GM18502 (cell line): ENCODE measurements at regions not wholly inside any gene's neighbourhood (a gene's known extent, or its start where the extent isn't known, plus 50 kb on each side); places are given as distances from the start of the nearest gene placed in this dataset.
"Not testable (repeated sequence)": the region's sequence is repeated elsewhere in the genome, so short reads cannot be mapped to it uniquely, and the experiment has no call there.

Source experiments
- ATAC-seq: cut with Tn5 transposase; IDR thresholded peaks from one replicate; pipeline ENCODE4 v1.9.1; 2021; ENCODE audit warnings: mild to moderate bottlenecking; ENCODE audit not compliant: unreplicated experiment, poor library complexity

DNA sequence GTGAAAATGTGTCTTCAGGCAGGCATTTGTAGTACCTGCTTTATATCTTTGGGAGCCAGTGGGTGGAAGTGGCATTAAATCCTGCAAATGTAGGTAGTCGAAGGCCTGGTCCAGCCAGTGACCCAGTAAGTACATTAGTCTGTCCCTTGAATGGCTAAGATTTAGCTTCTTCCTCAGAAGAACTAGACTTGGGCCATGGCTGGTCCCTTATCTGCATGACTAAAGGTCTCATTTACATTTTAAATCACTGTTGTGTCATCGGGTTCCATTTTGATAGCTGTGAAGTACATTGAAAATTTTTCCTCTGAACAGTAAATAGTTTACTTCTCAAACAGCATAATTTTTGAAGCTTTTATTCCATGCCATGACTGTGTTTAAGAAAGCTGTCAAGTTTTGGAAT lies 438.4 kb upstream of the KLHL29 start:
- ATAC-seq = no peak

GRCh38 chr2:22947741-22948140 lies 437.2 kb upstream of the KLHL29 start:
- ATAC-seq = no peak

GRCh38 chr2:22950431-22950830 lies 434.5 kb upstream of the KLHL29 start:
- ATAC-seq = no peak

- no peak for ATAC-seq
Measured at GRCh38 chr2:22952656-22953225, 432.2 kb upstream of the KLHL29 start.

GRCh38 chr2:22957446-22957845 lies 427.5 kb upstream of the KLHL29 start:
- ATAC-seq = no peak

GRCh38 chr2:22958308-22958707 lies 426.7 kb upstream of the KLHL29 start:
- no peak for ATAC-seq

DNA sequence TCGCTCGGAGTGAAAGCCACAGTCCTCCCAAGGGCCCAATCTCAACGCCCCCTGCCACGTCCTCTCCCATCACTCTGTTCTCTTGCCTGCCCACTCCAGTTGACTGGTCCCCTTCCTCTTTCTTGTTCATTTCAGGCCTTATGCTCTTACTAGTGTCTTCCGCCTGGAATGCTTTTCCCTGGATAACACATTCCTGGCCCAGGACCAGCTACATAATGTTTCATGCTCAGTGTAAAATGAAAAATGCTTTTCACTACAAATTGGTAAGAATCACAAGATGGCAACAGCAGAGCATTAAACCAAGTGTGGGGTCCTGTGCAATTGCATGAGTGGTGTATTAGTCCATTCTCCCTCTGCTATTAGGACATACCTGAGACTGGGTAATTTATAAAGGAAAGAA lies 417.2 kb upstream of the KLHL29 start:
- ATAC-seq = no peak

- ATAC-seq = no peak
Measured at GRCh38 chr2:22970284-22970975, 414.5 kb upstream of the KLHL29 start.

- no peak for ATAC-seq
Measured at GRCh38 chr2:22970991-22971390, 414.0 kb upstream of the KLHL29 start.

DNA sequence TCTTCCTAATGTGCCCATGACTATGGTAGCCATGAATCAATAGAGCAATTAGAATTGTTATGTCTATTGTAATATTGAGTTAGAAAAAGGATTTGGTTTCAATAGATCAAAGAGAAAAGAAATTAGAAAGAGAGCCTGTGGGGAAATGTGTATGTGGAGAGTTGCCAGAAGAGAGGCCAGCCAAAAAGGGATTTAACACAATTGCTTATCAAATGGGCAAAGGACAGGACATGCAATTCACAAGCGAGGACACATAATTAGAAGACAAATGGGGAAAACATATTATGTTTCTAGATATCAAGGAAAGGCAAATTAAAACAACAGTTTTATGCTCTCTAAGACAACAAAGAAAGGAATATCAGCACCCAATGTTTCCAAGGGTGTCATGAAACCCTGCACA lies 403.2 kb upstream of the KLHL29 start:
- no peak for ATAC-seq

GRCh38 chr2:22984152-22984551 lies 400.8 kb upstream of the KLHL29 start:
- ATAC-seq = not testable (repeated sequence)

DNA sequence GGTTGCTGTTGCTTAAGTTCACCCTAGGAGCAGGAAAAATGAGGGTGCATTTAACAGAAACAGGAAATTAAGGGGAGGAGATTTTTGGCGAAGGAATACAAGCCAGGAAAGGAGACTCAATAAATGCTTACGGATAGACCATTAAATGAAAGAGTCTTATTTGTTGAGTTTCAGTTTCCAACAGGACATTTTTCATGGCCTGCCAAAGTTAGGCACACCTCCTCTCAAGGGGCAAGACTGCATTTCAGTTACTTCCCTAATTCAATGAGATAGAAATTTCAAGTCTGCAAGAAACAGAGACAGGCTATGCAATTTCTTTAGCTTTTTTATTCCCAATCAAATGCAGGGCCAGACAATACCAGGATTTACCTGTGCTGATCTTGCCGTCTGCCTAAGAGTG lies 394.7 kb upstream of the KLHL29 start:
- ATAC-seq = no peak

GRCh38 chr2:22991844-22992243 lies 393.1 kb upstream of the KLHL29 start:
- ATAC-seq = no peak

DNA sequence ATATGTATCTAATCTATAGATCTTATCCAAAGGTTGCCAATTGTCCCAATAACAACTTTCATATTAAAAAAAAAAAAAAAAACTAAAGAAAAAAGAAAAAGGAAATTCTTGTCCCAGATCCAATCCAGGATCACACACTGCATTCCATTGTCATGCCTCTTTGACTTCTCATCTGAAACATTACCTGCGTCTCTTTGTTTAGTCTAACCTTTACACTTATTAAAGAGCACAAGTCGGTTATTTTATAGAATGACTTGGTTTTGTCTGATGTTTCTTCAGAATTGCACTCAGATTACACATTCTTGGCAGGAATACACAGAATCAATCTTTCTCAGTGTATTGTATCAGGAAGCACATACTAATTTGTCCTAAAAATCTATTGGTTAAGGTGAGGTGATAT lies 392.5 kb upstream of the KLHL29 start:
- no peak for ATAC-seq

GRCh38 chr2:22993250-22993649 lies 391.7 kb upstream of the KLHL29 start:
- ATAC-seq = no peak

DNA sequence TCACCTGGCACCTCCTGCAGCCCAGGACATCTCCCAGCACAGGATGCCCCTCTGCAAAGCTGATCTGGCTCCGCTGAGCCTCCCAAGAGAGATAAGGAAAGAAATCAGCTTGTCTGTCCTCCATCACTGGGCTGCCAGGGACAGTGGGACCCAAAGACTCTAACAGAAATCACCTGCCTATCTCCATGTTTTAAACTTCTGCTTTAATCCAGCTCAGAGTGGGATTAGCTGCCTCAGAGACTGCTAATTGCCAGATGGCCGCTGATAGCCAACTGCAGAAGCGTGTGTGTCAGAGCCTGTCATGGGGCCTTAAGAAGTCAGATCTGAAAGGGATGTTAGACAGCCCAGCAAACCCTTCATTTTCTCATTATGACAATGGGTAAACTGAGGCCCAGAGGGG lies 389.4 kb upstream of the KLHL29 start:
- ATAC-seq = no peak

- ATAC-seq = no peak
Measured at GRCh38 chr2:22996911-22997310, 388.1 kb upstream of the KLHL29 start.

DNA sequence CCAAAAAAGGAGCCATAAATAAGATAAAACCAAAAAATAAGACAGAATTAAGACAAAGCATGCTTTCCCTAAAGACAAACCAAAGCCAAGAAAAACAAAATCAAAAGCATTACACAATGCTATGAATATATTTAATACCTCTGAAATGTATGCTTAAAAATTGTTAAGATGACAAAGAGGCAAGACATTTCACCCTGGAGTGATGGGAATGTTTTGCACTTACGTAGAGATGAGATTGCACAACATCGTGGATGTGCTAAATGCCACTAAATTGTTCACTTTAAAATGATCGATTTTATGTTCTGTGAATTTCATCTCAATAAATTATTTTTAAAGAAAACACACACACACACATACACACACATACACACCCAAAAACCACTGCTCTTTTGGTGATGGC lies 386.6 kb upstream of the KLHL29 start:
- ATAC-seq = no peak

GRCh38 chr2:22999951-23000350 lies 385.0 kb upstream of the KLHL29 start:
- no peak for ATAC-seq

- no peak for ATAC-seq
Measured at GRCh38 chr2:23002234-23002633, 382.7 kb upstream of the KLHL29 start.

DNA sequence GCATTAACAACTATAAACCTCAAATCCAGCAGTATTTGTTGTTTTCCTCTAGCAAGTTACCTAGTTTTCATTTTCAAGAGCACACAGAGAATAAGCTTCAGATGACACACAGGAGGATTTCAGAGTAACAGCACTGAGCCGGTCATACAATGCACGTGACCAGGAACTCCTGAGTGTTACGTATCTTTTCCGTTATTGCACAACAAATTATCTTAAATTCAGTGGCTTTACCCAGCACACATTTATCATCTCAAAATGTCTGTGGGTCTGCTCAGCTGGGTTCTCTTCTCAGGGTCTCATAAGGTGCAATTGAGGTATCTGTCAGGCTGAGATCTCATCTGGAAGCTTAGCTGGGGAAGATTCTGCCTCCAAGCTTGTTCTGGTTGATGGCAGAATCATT lies 379.5 kb upstream of the KLHL29 start:
- ATAC-seq = no peak

GRCh38 chr2:23007631-23008235 lies 377.2 kb upstream of the KLHL29 start:
- no peak for ATAC-seq
